ENCODE measurements at regions not wholly inside any gene's neighbourhood (a gene's known extent, or its start where the extent isn't known, plus 50 kb on each side); places are given as distances from the start of the nearest gene placed in this dataset.

DNA sequence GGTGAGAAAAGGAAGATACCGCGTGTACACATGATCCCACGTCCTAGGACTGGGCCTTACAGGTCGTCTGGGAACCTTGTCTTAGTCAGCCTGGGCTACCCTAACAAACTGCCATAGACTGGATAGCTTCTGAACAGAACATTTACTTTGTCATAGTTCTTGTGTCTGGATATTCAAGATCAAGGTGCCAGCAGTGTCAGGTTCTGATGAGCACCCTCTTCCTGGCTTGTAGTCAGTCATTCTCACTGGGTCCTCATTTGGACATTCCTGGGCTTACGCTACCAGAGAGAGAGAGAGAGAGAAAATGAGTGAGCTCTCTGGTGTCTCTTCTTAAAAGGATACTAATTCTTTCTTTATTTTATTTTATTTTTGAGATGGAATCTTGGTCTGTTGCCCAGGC, 685.8 kb upstream of the RBFOX1 start:
- TF ChIP-seq, protein P1, sequence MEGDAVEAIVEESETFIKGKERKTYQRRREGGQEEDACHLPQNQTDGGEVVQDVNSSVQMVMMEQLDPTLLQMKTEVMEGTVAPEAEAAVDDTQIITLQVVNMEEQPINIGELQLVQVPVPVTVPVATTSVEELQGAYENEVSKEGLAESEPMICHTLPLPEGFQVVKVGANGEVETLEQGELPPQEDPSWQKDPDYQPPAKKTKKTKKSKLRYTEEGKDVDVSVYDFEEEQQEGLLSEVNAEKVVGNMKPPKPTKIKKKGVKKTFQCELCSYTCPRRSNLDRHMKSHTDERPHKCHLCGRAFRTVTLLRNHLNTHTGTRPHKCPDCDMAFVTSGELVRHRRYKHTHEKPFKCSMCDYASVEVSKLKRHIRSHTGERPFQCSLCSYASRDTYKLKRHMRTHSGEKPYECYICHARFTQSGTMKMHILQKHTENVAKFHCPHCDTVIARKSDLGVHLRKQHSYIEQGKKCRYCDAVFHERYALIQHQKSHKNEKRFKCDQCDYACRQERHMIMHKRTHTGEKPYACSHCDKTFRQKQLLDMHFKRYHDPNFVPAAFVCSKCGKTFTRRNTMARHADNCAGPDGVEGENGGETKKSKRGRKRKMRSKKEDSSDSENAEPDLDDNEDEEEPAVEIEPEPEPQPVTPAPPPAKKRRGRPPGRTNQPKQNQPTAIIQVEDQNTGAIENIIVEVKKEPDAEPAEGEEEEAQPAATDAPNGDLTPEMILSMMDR (IDR thresholded peaks at IDR 0.05; ENCODE audit: borderline replicate concordance, extremely low read depth, insufficient read depth): no peak
- intact Hi-C loops (cut with DNase I): no loop called here
- Histone ChIP-seq H3K9me3 (ENCODE audit: control insufficient read depth in 2 of 3, insufficient read depth in 1 of 3, low read length in 3 of 3) (no peaks in the 10 kb centered on the region), H3K36me3 (ENCODE audit: control insufficient read depth in 2 of 3, insufficient read depth in 3 of 3, low read length in 3 of 3) (no peaks in the 10 kb centered on the region), H3K9ac (ENCODE audit: low read length in 3 of 3) (no peak overlapping the region), H3K4me1 (ENCODE audit: control insufficient read depth in 2 of 3, insufficient read depth in 2 of 3, low read depth in 1 of 3, low read length in 3 of 3) (no peaks in the 10 kb centered on the region), H3K27me3 (ENCODE audit: control insufficient read depth, insufficient read depth, low read length) (no peaks in the 10 kb centered on the region), H3K27ac (ENCODE audit: low read depth in 2 of 2, low read length in 2 of 2) (no peak overlapping the region), H3K4me3 (ENCODE audit: low read length in 3 of 3) (no peak overlapping the region)
- DNase-seq (no peak), FAIRE-seq (no peak)

DNA sequence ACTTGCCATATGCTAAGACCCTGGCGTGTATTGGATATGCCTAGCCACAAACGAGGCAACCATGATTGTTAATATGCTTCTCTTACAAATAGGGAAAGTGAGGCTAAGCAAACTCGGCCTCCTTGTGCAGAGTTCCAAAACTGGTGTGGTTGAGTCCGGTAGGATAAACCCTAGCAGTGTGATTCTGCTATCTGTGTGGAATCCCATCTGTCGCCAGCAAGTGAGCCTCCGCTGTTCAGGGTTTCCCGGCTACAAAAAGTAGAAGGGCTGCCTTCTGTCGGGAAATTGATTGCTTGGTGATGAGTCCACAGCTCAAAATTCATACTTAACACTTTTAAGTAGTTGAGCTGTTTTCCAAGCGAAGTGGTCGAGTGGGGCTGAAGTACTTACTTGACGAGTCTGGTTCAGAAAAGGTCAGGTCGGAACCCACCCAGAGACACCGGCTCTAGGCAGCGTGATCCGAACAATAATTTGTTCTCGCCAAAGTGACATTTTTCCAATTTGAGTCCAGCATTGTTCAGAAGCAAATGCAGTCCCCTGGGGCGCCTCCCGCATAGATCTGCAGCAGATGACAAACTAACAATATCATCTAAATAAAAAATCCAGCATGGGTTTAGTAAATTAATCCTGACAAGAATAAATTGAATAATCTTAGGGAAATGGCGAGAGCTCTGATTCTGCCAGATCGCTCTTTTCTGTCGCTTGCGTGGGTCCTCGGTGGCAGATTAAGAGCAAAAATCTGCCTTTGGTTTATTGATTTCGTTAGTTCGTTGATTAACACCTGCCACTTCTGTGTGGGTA, 686.7 kb upstream of the RBFOX1 start:
- Histone ChIP-seq H3K36me3 (ENCODE audit: control insufficient read depth in 2 of 3, insufficient read depth in 3 of 3, low read length in 3 of 3) (no peaks in the 10 kb centered on the region), H3K4me1 (ENCODE audit: control insufficient read depth in 2 of 3, insufficient read depth in 2 of 3, low read depth in 1 of 3, low read length in 3 of 3) (no peaks in the 10 kb centered on the region)
- no peak for FAIRE-seq

DNA sequence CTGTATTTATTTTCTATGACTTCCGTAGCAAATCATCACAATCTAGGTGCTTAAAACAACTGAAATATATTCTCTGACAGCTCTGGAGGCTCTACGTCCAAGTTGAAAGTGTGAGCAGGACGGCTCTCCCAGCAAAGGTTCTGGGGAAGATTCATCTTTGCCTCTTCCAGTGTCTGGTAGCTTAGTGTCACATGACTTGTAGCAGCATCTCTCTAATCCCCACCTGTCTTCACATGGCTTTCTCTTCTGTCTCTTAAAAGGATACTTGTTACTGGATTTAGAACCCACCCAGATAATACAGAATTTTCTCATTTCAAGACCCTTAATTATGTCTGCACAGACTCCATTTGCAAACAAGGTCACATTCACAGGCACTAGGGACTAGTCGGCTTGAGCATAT, 687.7 kb upstream of the RBFOX1 start:
- Histone ChIP-seq H3K4me1 (ENCODE audit: control insufficient read depth in 2 of 3, insufficient read depth in 2 of 3, low read depth in 1 of 3, low read length in 3 of 3) (no peaks in the 10 kb centered on the region), H3K9me3 (ENCODE audit: control insufficient read depth in 2 of 3, insufficient read depth in 1 of 3, low read length in 3 of 3) (no peaks in the 10 kb centered on the region), H3K36me3 (ENCODE audit: control insufficient read depth in 2 of 3, insufficient read depth in 3 of 3, low read length in 3 of 3) (no peaks in the 10 kb centered on the region), H3K4me3 (ENCODE audit: low read length in 3 of 3) (no peak overlapping the region), H3K27me3 (ENCODE audit: control insufficient read depth, insufficient read depth, low read length) (no peaks in the 10 kb centered on the region), H3K9ac (ENCODE audit: low read length in 3 of 3) (no peak overlapping the region), H3K27ac (ENCODE audit: low read depth in 2 of 2, low read length in 2 of 2) (no peak overlapping the region)
- intact Hi-C loops (cut with DNase I): no loop called here
- FAIRE-seq: no peak
- no peak for DNase-seq
- TF ChIP-seq, protein P1 (IDR thresholded peaks at IDR 0.05; ENCODE audit: borderline replicate concordance, extremely low read depth, insufficient read depth): no peak

More for the DNA sequence above, 686.7 kb upstream of the RBFOX1 start:
- H3K4me3 ChIP-seq (ENCODE audit: low read length in 3 of 3): no peak overlapping the region
- H3K9ac ChIP-seq (ENCODE audit: low read length in 3 of 3): no peak overlapping the region
- TF ChIP-seq, protein P1 (IDR thresholded peaks at IDR 0.05; ENCODE audit: borderline replicate concordance, extremely low read depth, insufficient read depth): no peak
- no peak for DNase-seq
- no peak overlapping the region for H3K27ac ChIP-seq (ENCODE audit: low read depth in 2 of 2, low read length in 2 of 2)
- H3K9me3 ChIP-seq (ENCODE audit: control insufficient read depth in 2 of 3, insufficient read depth in 1 of 3, low read length in 3 of 3): no peaks in the 10 kb centered on the region
- H3K27me3 ChIP-seq (ENCODE audit: control insufficient read depth, insufficient read depth, low read length): no peaks in the 10 kb centered on the region
- intact Hi-C loops (cut with DNase I): no loop called here
